ENCODE measurements at regions not wholly inside any gene's neighbourhood (a gene's known extent, or its start where the extent isn't known, plus 50 kb on each side); places are given as distances from the start of the nearest gene placed in this dataset.

DNA sequence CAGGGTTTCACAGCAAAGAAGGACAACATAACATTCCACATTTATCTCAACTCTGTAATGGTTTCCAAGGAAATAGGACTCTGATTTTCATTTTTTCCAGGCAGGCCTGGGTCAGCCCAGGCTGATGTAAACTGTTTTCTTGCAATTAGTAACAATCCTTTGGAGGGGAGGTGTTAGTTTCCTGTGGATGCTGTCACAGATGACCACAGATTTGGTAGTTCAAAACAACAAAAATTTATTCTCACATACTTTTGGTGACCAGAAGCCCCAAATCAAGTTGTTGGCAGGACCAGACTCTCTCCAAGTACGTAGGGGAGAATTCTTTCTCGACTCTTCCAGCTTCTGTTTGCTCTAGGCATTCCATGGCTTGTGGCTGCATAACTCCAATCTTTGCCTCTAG is 88.0 kb downstream of the EDEM1 start:
- H3K9me3 ChIP-seq = peaks cover 0 to 5% (median under 1%) of the 10 kb centered on the region in 4 donors
- H3K36me3 ChIP-seq = no peaks in the 10 kb centered on the region
- DNase-seq (no peak), ATAC-seq (ENCODE audit: low FRiP score in 2 of 2) (no peak)
- no peak overlapping the region for H3K27ac ChIP-seq
- H3K27me3 ChIP-seq = no peaks in the 10 kb centered on the region
- H3K4me3 ChIP-seq = no peak overlapping the region
- 35 to 60% methylated on average over 2 of the region's 2 CpGs for WGBS, 2 donors
- TF ChIP-seq POLR2AphosphoS5 (IDR thresholded peaks at IDR 0.05) (no peak), CTCF (IDR thresholded peaks at IDR 0.05) (no peak), EP300 (IDR thresholded peaks at IDR 0.05) (no peak), POLR2A (IDR thresholded peaks at IDR 0.05) (no peak)
- no peaks in the 10 kb centered on the region for H3K4me1 ChIP-seq

DNA sequence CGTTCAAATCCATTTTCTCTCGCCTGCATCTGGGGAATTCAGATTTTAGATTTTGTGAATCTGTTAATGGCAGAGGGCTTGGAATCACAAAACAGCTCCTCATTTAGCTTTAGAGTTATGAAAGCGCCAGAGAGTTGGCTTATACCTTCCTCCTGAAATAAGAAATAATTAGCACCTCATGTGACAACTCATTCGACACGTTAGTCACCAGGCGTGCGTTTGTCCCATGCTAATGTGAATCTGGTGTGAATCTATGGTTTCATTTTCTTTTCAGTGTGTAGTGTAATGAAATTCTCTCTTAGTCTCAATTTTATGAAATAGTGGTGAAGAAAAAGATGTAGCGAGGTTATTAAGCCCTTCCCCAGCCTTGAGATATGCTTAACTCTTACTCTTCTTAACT is 89.4 kb downstream of the EDEM1 start:
- DNase-seq (no peak), ATAC-seq (ENCODE audit: low FRiP score in 2 of 2) (no peak)
- TF ChIP-seq CTCF (IDR thresholded peaks at IDR 0.05) (no peak), POLR2AphosphoS5 (IDR thresholded peaks at IDR 0.05) (no peak), POLR2A (IDR thresholded peaks at IDR 0.05) (no peak), EP300 (IDR thresholded peaks at IDR 0.05) (no peak)
- Histone ChIP-seq H3K27me3 (no peaks in the 10 kb centered on the region), H3K4me1 (no peaks in the 10 kb centered on the region), H3K36me3 (no peaks in the 10 kb centered on the region), H3K9me3 (peaks cover 0 to 7% (median 2%) of the 10 kb centered on the region in 4 donors), H3K27ac (no peak overlapping the region), H3K4me3 (no peak overlapping the region)
- 92% methylated on average over 8 of the region's 8 CpGs for WGBS, 2 donors

GRCh38 chr3:5277612-5278236 is 90.2 kb downstream of the EDEM1 start:
- Histone ChIP-seq H3K4me3 (no peak overlapping the region), H3K9me3 (peaks cover 0 to 7% (median 2%) of the 10 kb centered on the region in 4 donors), H3K36me3 (no peaks in the 10 kb centered on the region), H3K27ac (no peak overlapping the region), H3K27me3 (no peaks in the 10 kb centered on the region), H3K4me1 (no peaks in the 10 kb centered on the region)
- DNase-seq = no peak
- TF ChIP-seq EP300 (IDR thresholded peaks at IDR 0.05) (no peak), POLR2A (IDR thresholded peaks at IDR 0.05) (no peak), CTCF (IDR thresholded peaks at IDR 0.05) (no peak), POLR2AphosphoS5 (IDR thresholded peaks at IDR 0.05) (no peak)
- 90 to 91% methylated on average over 3 of the region's 3 CpGs for WGBS, 2 donors
- ATAC-seq (ENCODE audit: low FRiP score in 2 of 2) = no peak

DNA sequence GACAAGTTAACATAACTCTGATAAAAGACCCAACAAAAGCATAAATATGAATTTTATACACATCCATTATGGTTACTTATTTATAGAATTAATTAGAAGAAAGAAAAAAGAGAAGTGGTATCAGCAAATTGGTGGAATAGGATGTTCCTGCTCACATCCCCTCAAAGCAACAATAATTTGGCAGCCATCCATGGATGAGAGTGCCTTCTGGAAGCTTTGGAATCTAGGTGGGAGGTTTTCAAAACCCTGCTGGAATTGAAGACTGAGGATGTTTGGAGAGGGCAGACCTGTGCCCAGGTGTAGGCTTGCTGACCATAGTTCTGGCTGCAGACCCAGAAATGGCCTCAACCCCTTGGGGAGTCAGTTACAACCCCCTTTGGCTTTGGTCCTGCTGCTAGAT is 91.2 kb downstream of the EDEM1 start:
- Histone ChIP-seq H3K27ac (no peak overlapping the region), H3K4me3 (no peak overlapping the region), H3K4me1 (no peaks in the 10 kb centered on the region), H3K27me3 (no peaks in the 10 kb centered on the region), H3K36me3 (no peaks in the 10 kb centered on the region), H3K9me3 (peaks cover 0 to 7% (median 2%) of the 10 kb centered on the region in 4 donors)
- no peak for DNase-seq
- no peak for TF ChIP-seq POLR2A (IDR thresholded peaks at IDR 0.05)
- no peak for TF ChIP-seq CTCF (IDR thresholded peaks at IDR 0.05)
- no peak for TF ChIP-seq POLR2AphosphoS5 (IDR thresholded peaks at IDR 0.05)
- TF ChIP-seq EP300 (IDR thresholded peaks at IDR 0.05) = no peak
- ATAC-seq (ENCODE audit: low FRiP score in 2 of 2) = no peak

- Histone ChIP-seq H3K27me3 (no peaks in the 10 kb centered on the region), H3K4me3 (no peak overlapping the region), H3K27ac (no peak overlapping the region), H3K9me3 (peaks cover 0 to 9% (median 2%) of the 10 kb centered on the region in 4 donors), H3K4me1 (no peaks in the 10 kb centered on the region), H3K36me3 (no peaks in the 10 kb centered on the region)
- WGBS, 2 donors = 91 to 96% methylated on average over 1 of the region's 1 CpG
- DNase-seq (no peak), ATAC-seq (ENCODE audit: low FRiP score in 2 of 2) (no peak)
- TF ChIP-seq POLR2A (IDR thresholded peaks at IDR 0.05) (no peak), POLR2AphosphoS5 (IDR thresholded peaks at IDR 0.05) (no peak), EP300 (IDR thresholded peaks at IDR 0.05) (no peak), CTCF (IDR thresholded peaks at IDR 0.05) (no peak)
Measured at GRCh38 chr3:5282703-5283102, 95.2 kb downstream of the EDEM1 start.
